ENCODE measurements at regions not wholly inside any gene's neighbourhood (a gene's known extent, or its start where the extent isn't known, plus 50 kb on each side); places are given as distances from the start of the nearest gene placed in this dataset.

- no peaks in the 10 kb centered on the region for H3K79me2 ChIP-seq (ENCODE audit: control insufficient read depth, insufficient read depth, low read length)
- H3K9ac ChIP-seq (ENCODE audit: control insufficient read depth, extremely low read depth, insufficient read depth, low read length): no peak overlapping the region
- H3K4me1 ChIP-seq (ENCODE audit: control insufficient read depth, extremely low read depth, insufficient read depth, low read length): no peaks in the 10 kb centered on the region
- no peak overlapping the region for H3K27ac ChIP-seq (ENCODE audit: control insufficient read depth, insufficient read depth, low read length)
- H3K9me1 ChIP-seq (ENCODE audit: control insufficient read depth, extremely low read depth, insufficient read depth, low read length): no peaks in the 10 kb centered on the region
- H4K20me1 ChIP-seq (ENCODE audit: control insufficient read depth, extremely low read depth, insufficient read depth, low read length): no peaks in the 10 kb centered on the region
- no peak overlapping the region for H3K4me3 ChIP-seq (ENCODE audit: control insufficient read depth in 2 of 3, extremely low read depth in 1 of 3, insufficient read depth in 2 of 3, low read depth in 1 of 3, low read length in 3 of 3)
- H3K27me3 ChIP-seq (ENCODE audit: control insufficient read depth, extremely low read depth, insufficient read depth, low read length): no peaks in the 10 kb centered on the region
- dilution Hi-C loops (cut with MboI; ENCODE audit: extremely low pct_ligation_motif_present, low sequenced_read_pairs): no loop called here
- H2AFZ ChIP-seq (ENCODE audit: control insufficient read depth, low read length): no peak overlapping the region
- DNase-seq (ENCODE audit: low read depth, low spot score): no peak
- no peak for FAIRE-seq
- no peak overlapping the region for H3K4me2 ChIP-seq (ENCODE audit: control insufficient read depth, extremely low read depth, insufficient read depth, low read depth, low read length)
- H3K9me3 ChIP-seq (ENCODE audit: control insufficient read depth, low read depth, low read length): no peaks in the 10 kb centered on the region
- no peaks in the 10 kb centered on the region for H3K36me3 ChIP-seq (ENCODE audit: control insufficient read depth in 2 of 2, extremely low read depth in 1 of 2, insufficient read depth in 2 of 2, low read length in 2 of 2)
- TF ChIP-seq EZH2 (IDR thresholded peaks at IDR 0.05; ENCODE audit: low read length) (no peak), CTCF (optimal IDR thresholded peaks at IDR 0.05 in 1 of 3, IDR thresholded peaks at IDR 0.05 in 1 of 3, conservative IDR thresholded peaks at IDR 0.05 in 1 of 3; ENCODE audit: extremely low read depth in 1 of 3, insufficient read depth in 2 of 3, low read length in 3 of 3) (no peak)
Measured at GRCh38 chr5:40033009-40033408, 608.2 kb upstream of the DAB2 start.

- Histone ChIP-seq H3K4me3 (ENCODE audit: control insufficient read depth in 2 of 3, extremely low read depth in 1 of 3, insufficient read depth in 2 of 3, low read depth in 1 of 3, low read length in 3 of 3) (no peak overlapping the region), H4K20me1 (ENCODE audit: control insufficient read depth, extremely low read depth, insufficient read depth, low read length) (no peaks in the 10 kb centered on the region), H3K9me1 (ENCODE audit: control insufficient read depth, extremely low read depth, insufficient read depth, low read length) (no peaks in the 10 kb centered on the region), H3K9ac (ENCODE audit: control insufficient read depth, extremely low read depth, insufficient read depth, low read length) (no peak overlapping the region), H3K4me1 (ENCODE audit: control insufficient read depth, extremely low read depth, insufficient read depth, low read length) (no peaks in the 10 kb centered on the region), H3K36me3 (ENCODE audit: control insufficient read depth in 2 of 2, extremely low read depth in 1 of 2, insufficient read depth in 2 of 2, low read length in 2 of 2) (no peaks in the 10 kb centered on the region), H3K27ac (ENCODE audit: control insufficient read depth, insufficient read depth, low read length) (no peak overlapping the region), H3K9me3 (ENCODE audit: control insufficient read depth, low read depth, low read length) (no peaks in the 10 kb centered on the region), H3K27me3 (ENCODE audit: control insufficient read depth, extremely low read depth, insufficient read depth, low read length) (no peaks in the 10 kb centered on the region), H3K4me2 (ENCODE audit: control insufficient read depth, extremely low read depth, insufficient read depth, low read depth, low read length) (no peak overlapping the region), H2AFZ (ENCODE audit: control insufficient read depth, low read length) (no peak overlapping the region), H3K79me2 (ENCODE audit: control insufficient read depth, insufficient read depth, low read length) (no peaks in the 10 kb centered on the region)
- no peak for FAIRE-seq
- TF ChIP-seq EZH2 (IDR thresholded peaks at IDR 0.05; ENCODE audit: low read length) (no peak), CTCF (optimal IDR thresholded peaks at IDR 0.05 in 1 of 3, IDR thresholded peaks at IDR 0.05 in 1 of 3, conservative IDR thresholded peaks at IDR 0.05 in 1 of 3; ENCODE audit: extremely low read depth in 1 of 3, insufficient read depth in 2 of 3, low read length in 3 of 3) (no peak)
- dilution Hi-C loops (cut with MboI; ENCODE audit: extremely low pct_ligation_motif_present, low sequenced_read_pairs): no loop called here
- no peak for DNase-seq (ENCODE audit: low read depth, low spot score)
Measured at GRCh38 chr5:40030661-40031060, 605.9 kb upstream of the DAB2 start.
